ENCODE measurements at regions not wholly inside any gene's neighbourhood (a gene's known extent, or its start where the extent isn't known, plus 50 kb on each side); places are given as distances from the start of the nearest gene placed in this dataset.

- Histone ChIP-seq H3K27ac (no peak overlapping the region), H3K4me1 (no peaks in the 10 kb centered on the region), H3K9me3 (peaks cover 0 to 3% (median 0%) of the 10 kb centered on the region in 4 donors), H3K4me3 (no peak overlapping the region), H3K36me3 (no peaks in the 10 kb centered on the region), H3K27me3 (no peaks in the 10 kb centered on the region)
- intact Hi-C loops (cut with DNase I), result no loop called here
- 75 to 85% methylated on average over 1 to 4 of the region's 4 CpGs for WGBS, 2 donors
- FAIRE-seq (no peak), ATAC-seq (no peak), DNase-seq (no peak)
- TF ChIP-seq CTCF (IDR thresholded peaks at IDR 0.05), result no peak
These were observed 73.3 kb upstream of the WAC start for GRCh38 chr10:28459453-28460144.

- ATAC-seq, result peak in 1 of 4 donors; percentile 7
- no peaks in the 10 kb centered on the region for H3K9me3 ChIP-seq
- intact Hi-C loops (cut with DNase I), result no loop called here
- H3K36me3 ChIP-seq, result no peaks in the 10 kb centered on the region
- no peak for TF ChIP-seq CTCF (IDR thresholded peaks at IDR 0.05)
- WGBS, 2 donors, result 48 to 59% methylated on average over 2 of the region's 2 CpGs
- peak overlapping the region in 1 of 4 donors; percentile 6 for H3K27ac ChIP-seq
- no peak for FAIRE-seq
- no peaks in the 10 kb centered on the region for H3K27me3 ChIP-seq
- DNase-seq, result no peak
- no peak overlapping the region for H3K4me3 ChIP-seq
- no peaks in the 10 kb centered on the region for H3K4me1 ChIP-seq
These were observed 69.8 kb upstream of the WAC start for GRCh38 chr10:28463141-28463540.

- TF ChIP-seq CTCF (IDR thresholded peaks at IDR 0.05), result no peak
- intact Hi-C loops (cut with DNase I), result no loop called here
- H3K4me1 ChIP-seq, result no peaks in the 10 kb centered on the region
- no peak overlapping the region for H3K4me3 ChIP-seq
- ATAC-seq (peak; percentile 81 to 96 (median 92)), FAIRE-seq (no peak), DNase-seq (peak in 4 of 6 donors; percentile 45 to 68 (median 59))
- 29% methylated on average over 9 of the region's 9 CpGs for WGBS, 2 donors
- H3K36me3 ChIP-seq, result no peaks in the 10 kb centered on the region
- peak overlapping the region in 2 of 4 donors; percentile 6 to 50 for H3K27ac ChIP-seq
- no peaks in the 10 kb centered on the region for H3K27me3 ChIP-seq
- no peaks in the 10 kb centered on the region for H3K9me3 ChIP-seq
These were observed 69.1 kb upstream of the WAC start for GRCh38 chr10:28463676-28464395.

GRCh38 chr10:28467615-28468014, 65.3 kb upstream of the WAC start:
- Histone ChIP-seq H3K36me3 (no peaks in the 10 kb centered on the region), H3K4me3 (no peak overlapping the region), H3K27me3 (no peaks in the 10 kb centered on the region), H3K27ac (no peak overlapping the region), H3K9me3 (no peaks in the 10 kb centered on the region), H3K4me1 (no peaks in the 10 kb centered on the region)
- 74 to 81% methylated on average over 5 of the region's 5 CpGs for WGBS, 2 donors
- ATAC-seq, result no peak
- FAIRE-seq, result no peak
- DNase-seq, result no peak
- no peak for TF ChIP-seq CTCF (IDR thresholded peaks at IDR 0.05)
- intact Hi-C loops (cut with DNase I), result no loop called here

Measured in pancreas (tissue), 10 donors.